Tibial nerve (tissue), 3 donors: ENCODE measurements at regions not wholly inside any gene's neighbourhood (a gene's known extent, or its start where the extent isn't known, plus 50 kb on each side); places are given as distances from the start of the nearest gene placed in this dataset.

Source experiments
- CTCF ChIP-seq, 5 experiments: fragments of 200-600 bp in 3 of 5; fragments of 450-650 bp in 2 of 5; sonication (generic) in 3 of 5; IDR thresholded peaks; one replicate each; pipeline ENCODE4 v1.5.1; 2016 to 2019; ENCODE audit warnings: antibody characterized with exemption in 5 of 5, mild to moderate bottlenecking in 3 of 5, moderate library complexity in 2 of 5
- POLR2A ChIP-seq, 2 donors: fragments of 450-650 bp; IDR thresholded peaks; one replicate each; pipeline ENCODE4 v1.6.1; 2017; ENCODE audit warnings: antibody characterized with exemption in 2 of 2, mild to moderate bottlenecking in 2 of 2, moderate library complexity in 2 of 2

DNA sequence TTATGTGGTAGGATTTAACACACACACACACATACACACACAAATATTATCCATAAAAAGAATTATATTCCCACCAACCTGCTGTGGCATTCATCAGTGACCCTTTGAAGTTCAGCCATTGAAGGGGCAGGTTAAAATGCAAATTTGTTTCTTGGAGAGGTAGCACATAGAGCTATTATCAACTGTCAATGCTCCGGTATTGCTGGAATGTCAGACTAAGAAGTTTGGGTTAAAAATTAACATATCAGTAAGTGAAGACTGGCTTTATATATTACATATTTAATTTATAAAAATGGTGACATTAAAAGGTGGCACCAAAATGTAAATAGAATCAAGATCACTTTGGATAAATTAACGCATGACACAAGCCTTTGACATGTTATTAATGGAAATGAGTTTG, 207.3 kb downstream of the DAD1 start:
- TF ChIP-seq CTCF (IDR thresholded peaks at IDR 0.05) (no peak), POLR2A (IDR thresholded peaks at IDR 0.05) (no peak)
